GM18511 (cell line): ENCODE measurements at regions not wholly inside any gene's neighbourhood (a gene's known extent, or its start where the extent isn't known, plus 50 kb on each side); places are given as distances from the start of the nearest gene placed in this dataset.
"Not testable (repeated sequence)": the region's sequence is repeated elsewhere in the genome, so short reads cannot be mapped to it uniquely, and the experiment has no call there.

Experiments used
- ATAC-seq: cut with Tn5 transposase; IDR thresholded peaks from one replicate; pipeline ENCODE4 v1.9.1; 2021; ENCODE audit warnings: mild to moderate bottlenecking, moderate library complexity; ENCODE audit not compliant: unreplicated experiment

- no peak for ATAC-seq
Observed at GRCh38 chr20:54324041-54324440, 116.2 kb downstream of the PFDN4 start.

- ATAC-seq: no peak
Observed at GRCh38 chr20:54324652-54325285, 116.9 kb downstream of the PFDN4 start.

DNA sequence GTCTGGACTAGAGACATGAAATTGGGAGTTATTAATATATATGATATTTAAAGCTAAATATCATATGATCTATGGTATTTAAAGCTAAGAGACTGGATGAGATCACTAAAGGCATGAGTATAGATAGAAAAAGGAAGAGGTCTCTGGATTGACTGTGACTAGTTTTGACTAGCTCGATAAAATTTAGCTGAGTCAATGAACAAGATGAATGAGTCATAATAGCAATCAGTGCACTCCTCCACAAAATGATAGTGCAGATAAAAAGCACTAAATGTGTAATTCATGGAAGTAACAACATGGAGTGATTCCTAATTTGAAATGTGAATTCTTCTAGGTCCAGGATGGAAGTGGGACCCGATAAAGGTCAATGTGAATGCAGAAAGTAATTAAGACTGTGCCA is 127.4 kb downstream of the PFDN4 start:
- ATAC-seq: no peak

DNA sequence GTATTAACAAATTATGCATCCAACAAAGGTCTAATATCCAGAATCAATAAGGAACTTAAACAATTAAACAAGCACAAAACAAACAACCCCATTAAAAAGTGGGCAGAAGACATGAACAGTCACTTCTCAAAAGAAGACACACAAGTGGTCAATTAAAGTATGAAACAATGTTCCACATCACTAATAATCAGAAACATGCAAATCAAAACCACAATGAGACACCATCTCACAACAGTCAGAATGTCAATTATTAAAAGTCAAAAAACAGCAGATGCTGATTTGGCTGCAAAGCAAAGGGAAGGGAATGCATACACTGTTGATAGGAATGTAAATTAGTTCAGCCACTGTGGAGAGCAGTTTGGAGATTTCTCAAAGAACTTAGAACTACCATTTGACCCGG is 129.3 kb downstream of the PFDN4 start:
- ATAC-seq: no peak

DNA sequence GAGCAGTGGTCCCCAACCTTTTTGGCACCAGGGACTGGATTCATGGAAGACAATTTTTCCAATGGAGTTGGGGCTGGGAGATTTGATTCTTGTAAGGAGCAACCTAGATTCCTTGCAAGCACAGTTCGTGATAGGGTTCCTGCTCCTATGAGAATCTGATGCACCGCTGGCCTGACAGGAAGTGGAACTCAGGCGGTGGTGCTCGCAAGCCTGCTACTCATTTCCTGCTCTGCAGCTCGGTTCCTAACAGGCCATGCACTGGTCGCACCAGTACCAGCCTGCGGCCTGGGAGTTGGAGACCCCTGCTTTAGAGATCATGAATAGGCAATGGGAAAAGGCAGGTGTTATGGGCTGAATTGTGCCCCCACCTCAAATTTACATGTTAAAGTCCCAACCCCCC is 131.2 kb downstream of the PFDN4 start:
- ATAC-seq: no peak

- ATAC-seq: no peak
Observed at GRCh38 chr20:54340206-54340605, 132.3 kb downstream of the PFDN4 start.

GRCh38 chr20:54340667-54341081 is 132.8 kb downstream of the PFDN4 start:
- ATAC-seq: no peak

- ATAC-seq: no peak
Observed at GRCh38 chr20:54342258-54342920, 133.0 kb upstream of the DOK5 start.

- ATAC-seq: no peak
Observed at GRCh38 chr20:54343099-54343498, 132.3 kb upstream of the DOK5 start.

DNA sequence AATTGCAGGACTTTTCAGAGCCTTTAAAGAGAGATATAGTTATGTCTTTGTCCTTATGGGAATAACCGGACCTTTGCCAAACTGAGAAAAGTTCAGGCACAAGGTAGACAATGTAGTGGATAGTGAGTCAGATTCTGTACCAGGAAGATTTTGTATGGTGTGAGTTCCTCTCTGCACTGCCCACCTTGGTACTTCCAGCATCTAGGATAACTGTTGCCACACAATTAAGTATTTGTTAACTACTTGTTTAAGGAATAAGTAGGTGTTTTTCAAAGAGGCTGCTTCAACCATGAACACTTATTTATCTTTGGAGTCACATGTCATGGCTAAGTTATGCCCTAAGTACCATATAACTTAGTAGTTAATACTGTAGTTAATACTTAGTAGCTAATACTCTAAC is 131.8 kb upstream of the DOK5 start:
- ATAC-seq: no peak

- ATAC-seq: no peak
Observed at GRCh38 chr20:54344832-54345231, 130.6 kb upstream of the DOK5 start.

DNA sequence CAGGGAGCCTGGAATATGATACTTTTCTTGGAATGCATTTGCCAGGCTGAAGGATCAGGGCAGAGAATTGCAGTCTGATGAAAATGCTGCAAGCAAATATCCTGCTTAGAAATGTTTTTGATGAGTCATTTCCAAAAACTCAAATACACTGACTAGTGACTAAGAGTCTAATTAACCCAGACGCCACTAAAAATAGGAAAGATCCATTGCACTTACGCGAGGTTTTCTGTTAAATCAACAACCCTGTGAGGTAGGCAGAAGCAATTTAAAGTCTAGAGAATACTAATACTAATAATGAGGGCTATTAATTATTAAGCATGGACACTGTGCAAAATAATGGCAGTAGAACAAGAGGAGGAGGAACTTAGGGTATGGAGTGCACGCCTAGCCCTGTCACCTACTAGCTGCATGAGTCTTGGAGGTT is 130.1 kb upstream of the DOK5 start:
- ATAC-seq: peak; percentile 95

DNA sequence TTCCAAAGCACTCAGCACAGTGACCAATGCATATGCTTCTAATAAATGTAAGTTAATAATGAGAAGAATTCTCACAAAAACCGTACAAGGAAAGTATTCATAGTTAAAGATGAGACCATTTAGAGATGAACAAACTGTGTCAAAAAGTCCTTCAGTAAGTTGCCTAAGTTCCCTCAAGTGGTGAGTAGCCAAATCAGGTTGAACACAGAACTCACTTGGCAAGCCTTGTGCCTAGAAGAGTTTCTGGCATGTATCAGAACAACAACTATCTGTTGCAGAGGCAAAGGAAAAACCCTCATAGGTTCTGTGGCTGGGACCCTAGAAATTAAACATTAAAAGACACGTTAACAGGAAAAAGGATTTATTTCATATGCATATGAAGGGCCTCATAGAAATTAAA is 129.6 kb upstream of the DOK5 start:
- ATAC-seq: peak; percentile 28

DNA sequence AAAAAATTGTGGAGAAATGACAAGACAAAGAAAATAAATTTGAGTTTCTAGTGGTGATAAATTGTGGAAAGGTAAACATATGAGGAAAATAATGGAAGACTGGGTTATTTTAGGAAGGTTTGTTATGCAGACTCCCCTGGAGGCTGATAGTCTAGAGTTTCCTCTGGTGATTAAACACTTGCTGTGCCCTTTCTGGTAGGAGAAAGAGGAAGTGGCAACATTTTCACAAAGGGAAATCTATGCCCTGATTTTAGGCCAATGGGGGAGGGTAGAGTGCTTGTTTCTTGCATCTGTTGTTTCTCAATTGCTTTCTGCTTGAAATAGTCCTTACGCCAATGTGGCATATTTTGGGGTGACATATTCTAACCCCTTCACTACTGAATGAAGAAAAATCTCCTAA is 129.1 kb upstream of the DOK5 start:
- peak; percentile 37 for ATAC-seq

DNA sequence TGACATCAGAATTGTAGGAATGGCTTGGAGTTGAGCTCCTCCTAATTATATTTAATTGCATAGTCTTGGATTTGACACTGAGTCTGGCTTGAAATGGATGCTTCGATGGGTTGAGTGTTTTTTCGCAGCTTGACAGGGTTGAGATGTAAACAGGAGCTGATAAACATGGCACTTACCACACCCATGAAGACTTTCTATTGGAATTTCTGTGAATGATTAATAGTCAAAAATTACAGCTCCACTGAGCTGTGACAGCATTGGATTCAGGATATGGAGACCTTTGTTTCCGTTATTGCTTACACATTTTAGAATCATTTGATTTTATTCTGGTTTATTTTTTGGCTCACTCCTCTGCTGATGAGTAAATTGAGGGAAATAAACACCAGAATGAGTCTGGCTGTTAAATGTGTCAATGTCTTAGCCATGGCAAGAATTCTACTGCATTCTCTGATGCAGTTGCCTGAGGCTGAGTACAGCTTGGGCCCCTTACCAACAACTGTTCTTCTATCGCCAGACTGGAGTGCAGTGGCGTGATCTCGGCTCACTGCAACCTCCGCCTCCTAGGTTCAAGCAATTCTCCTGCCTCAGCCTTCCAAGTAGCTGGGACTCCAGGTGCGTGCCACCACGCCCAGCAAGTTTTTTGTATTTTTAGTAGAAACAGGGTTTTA is 128.1 kb upstream of the DOK5 start:
- no peak for ATAC-seq

- no peak for ATAC-seq
Observed at GRCh38 chr20:54350415-54350814, 125.0 kb upstream of the DOK5 start.

DNA sequence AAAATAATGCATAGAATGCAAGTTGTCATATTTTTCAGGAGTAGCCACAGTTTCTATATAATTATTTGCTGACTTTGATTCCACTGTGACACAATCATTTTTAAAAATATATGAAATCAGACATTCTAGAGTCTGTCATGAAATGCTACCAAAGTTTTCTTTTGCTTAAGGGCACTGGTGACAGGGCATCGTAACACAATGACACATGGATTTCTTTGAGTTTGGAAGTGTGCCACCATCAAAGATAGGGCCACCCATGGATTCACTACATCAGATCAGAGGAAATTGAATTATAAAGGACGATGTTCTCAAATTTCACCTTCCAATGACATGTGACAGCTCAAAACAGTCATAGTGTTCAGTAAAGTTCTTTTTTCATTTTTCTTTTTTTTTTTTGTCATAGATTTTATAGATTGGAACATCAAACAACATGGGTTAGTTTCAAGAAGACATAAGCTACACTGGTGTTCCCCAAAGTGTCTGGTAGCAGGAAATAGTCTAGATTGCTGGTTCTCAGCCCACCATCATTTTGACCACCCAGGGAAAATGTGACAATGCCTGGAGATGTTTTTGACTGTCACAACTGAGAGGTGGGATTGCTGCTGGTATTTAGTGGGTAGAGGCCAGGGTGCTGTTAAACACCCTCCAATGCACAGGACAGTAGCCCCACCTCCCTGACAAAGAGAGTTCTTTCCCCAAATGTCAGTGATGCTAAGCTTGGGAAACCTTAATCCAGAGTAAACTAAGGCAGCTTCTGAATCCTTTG is 123.8 kb upstream of the DOK5 start:
- no peak for ATAC-seq

DNA sequence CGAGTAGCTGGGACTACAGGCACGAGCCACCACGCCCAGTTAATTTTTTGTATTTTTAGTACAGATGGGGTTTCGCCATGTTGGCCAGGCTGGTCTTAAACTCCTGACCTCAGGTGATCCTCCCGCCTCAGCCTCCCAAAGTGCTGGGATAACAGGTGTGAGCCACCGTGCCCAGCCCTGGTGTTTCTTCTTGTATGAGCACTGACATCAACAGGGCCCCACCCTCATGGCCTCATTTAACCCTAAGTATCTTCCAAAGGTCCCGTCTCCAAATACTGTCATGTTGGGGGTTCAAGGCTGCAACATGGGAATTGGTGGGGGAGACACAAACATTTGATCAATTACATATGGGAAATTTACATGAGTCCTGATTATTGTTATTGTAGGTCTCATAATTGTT is 122.9 kb upstream of the DOK5 start:
- not testable (repeated sequence) for ATAC-seq

GRCh38 chr20:54353292-54353691 is 122.1 kb upstream of the DOK5 start:
- no peak for ATAC-seq

DNA sequence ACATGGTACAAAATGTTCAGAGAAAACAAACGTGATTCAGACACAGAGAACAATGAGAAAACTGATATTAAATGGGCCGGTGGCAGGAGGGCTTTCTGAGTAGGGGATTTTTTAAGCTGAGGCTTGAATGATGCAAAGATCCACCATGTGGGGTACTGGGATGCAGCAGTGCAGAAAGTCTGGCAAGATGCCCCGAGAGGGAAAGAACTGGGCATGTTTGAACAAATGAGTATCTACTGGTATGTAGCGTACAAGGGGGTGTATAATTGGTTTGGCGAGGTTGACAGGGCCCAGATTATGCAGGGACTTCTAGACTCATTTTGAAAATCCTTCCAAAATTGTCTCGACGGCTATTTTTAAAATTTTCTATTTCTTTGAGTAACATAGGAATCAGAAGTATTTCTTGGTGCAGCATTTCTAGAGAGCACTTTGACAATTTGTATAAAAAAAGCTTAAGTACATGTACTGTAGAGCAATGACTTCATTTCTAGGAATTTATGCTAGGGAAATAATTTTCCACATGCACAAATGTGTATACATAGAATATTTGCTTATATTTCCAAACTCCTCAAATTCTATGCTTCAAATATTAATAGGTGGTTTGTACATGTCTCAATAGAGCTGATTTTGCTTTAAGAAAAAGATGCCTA is 119.6 kb upstream of the DOK5 start:
- ATAC-seq: no peak

DNA sequence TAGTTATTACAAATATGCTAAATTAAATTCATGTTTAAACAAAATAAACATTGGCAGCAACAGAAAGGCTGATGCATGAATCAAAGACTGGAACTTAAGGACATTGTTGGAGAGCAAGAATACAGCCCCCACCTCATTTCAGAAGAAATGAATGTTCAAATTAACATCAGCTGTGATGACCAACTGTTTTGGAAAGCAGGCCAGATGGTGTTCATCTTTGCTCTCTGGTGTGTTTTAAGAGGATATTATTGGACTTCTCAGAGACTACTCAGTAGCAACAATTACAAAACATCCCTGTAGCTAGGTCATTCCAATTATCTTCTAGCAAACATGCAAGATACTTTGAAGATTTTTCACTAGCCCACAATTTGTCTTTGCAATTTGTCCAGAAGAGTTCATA is 118.6 kb upstream of the DOK5 start:
- no peak for ATAC-seq
